Gastroesophageal sphincter (tissue), 3 donors: ENCODE measurements at regions not wholly inside any gene's neighbourhood (a gene's known extent, or its start where the extent isn't known, plus 50 kb on each side); places are given as distances from the start of the nearest gene placed in this dataset.

Source experiments
- EP300 ChIP-seq: sonication (generic); formaldehyde crosslinking; IDR thresholded peaks from one replicate; pipeline ENCODE4 v1.6.1; 2017; ENCODE audit warnings: antibody characterized with exemption, mild to moderate bottlenecking
- POLR2AphosphoS5 ChIP-seq: sonication (generic); formaldehyde crosslinking; IDR thresholded peaks from one replicate; pipeline ENCODE4 v1.6.1; 2017; ENCODE audit warnings: antibody characterized with exemption
- TF ChIP-seq, protein P1 (sequence below), 4 experiments: fragments of 200-600 bp in 2 of 4; fragments of 450-650 bp in 2 of 4; sonication (generic) in 1 of 4; IDR thresholded peaks; one replicate each; pipeline ENCODE4 v1.5.1; 2017 to 2019; ENCODE audit warnings: antibody characterized with exemption in 4 of 4, mild to moderate bottlenecking in 2 of 4, moderate library complexity in 2 of 4

GRCh38 chr10:4382811-4383210 lies 443.2 kb upstream of the AKR1E2 start:
- TF ChIP-seq POLR2AphosphoS5 (no peak), EP300 (no peak)
- TF ChIP-seq, protein P1, sequence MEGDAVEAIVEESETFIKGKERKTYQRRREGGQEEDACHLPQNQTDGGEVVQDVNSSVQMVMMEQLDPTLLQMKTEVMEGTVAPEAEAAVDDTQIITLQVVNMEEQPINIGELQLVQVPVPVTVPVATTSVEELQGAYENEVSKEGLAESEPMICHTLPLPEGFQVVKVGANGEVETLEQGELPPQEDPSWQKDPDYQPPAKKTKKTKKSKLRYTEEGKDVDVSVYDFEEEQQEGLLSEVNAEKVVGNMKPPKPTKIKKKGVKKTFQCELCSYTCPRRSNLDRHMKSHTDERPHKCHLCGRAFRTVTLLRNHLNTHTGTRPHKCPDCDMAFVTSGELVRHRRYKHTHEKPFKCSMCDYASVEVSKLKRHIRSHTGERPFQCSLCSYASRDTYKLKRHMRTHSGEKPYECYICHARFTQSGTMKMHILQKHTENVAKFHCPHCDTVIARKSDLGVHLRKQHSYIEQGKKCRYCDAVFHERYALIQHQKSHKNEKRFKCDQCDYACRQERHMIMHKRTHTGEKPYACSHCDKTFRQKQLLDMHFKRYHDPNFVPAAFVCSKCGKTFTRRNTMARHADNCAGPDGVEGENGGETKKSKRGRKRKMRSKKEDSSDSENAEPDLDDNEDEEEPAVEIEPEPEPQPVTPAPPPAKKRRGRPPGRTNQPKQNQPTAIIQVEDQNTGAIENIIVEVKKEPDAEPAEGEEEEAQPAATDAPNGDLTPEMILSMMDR (IDR thresholded peaks at IDR 0.05) = no peak
